ENCODE measurements at regions not wholly inside any gene's neighbourhood (a gene's known extent, or its start where the extent isn't known, plus 50 kb on each side); places are given as distances from the start of the nearest gene placed in this dataset.

- FAIRE-seq (no peak), DNase-seq (ENCODE audit: extremely low read depth in 1 of 4, low spot score in 3 of 4) (no peak), ATAC-seq (no peak)
- intact Hi-C loops (cut with micrococcal nuclease) (loop anchor here (10.0 kb wide), 1 partner anchor 165 kb away; no protein-coding TSS in a partner anchor), in situ Hi-C loops (cut with MboI) (no loop called here)
- Histone ChIP-seq H3K27me3 (ENCODE audit: control insufficient read depth in 2 of 2, insufficient read depth in 2 of 2, low read length in 2 of 2) (peaks cover 0 to 15% of the 10 kb centered on the region in 2 experiments; a peak in 3 of 5 replicates), H3K4me1 (replicated peaks in 1 of 2; ENCODE audit: control insufficient read depth in 2 of 2, insufficient read depth in 2 of 2, low read length in 2 of 2) (no peaks in the 10 kb centered on the region), H3K4me2 (ENCODE audit: insufficient read depth, low read length) (no peak overlapping the region), H3K36me3 (ENCODE audit: control insufficient read depth, insufficient read depth, low read length) (no peaks in the 10 kb centered on the region), H2AFZ (ENCODE audit: low read depth, low read length) (no peak overlapping the region), H3K9me1 (ENCODE audit: control insufficient read depth, insufficient read depth, low read length) (no peaks in the 10 kb centered on the region), H3K9ac (ENCODE audit: insufficient read depth in 1 of 2, low read depth in 2 of 2, low read length in 2 of 2) (no peak overlapping the region), H3K4me3 (no peak overlapping the region), H3K27ac (ENCODE audit: extremely low read depth, low read depth, low read length) (no peak overlapping the region), H4K20me1 (replicated peaks; ENCODE audit: control insufficient read depth, insufficient read depth, low read length) (no peaks in the 10 kb centered on the region), H3K79me2 (ENCODE audit: control insufficient read depth, insufficient read depth, low read length) (no peaks in the 10 kb centered on the region), H3K9me3 (replicated peaks; ENCODE audit: control insufficient read depth, insufficient read depth, low read depth, low read length) (no peaks in the 10 kb centered on the region)
- BruUV-seq (replicated peaks): no TSS peak
- CTCF ChIA-PET (ENCODE audit: low intra/inter-chr PET ratio): no interaction called here
- WGBS (ENCODE audit: insufficient coverage, low coverage, missing lambda C conversion rate): 4% methylated on average over 2 of the region's 2 CpGs
- POLR2A ChIA-PET: interaction anchor here (1.1 kb wide), 1 partner anchor 32 kb away, joined by 3 read pairs; no protein-coding TSS in a partner anchor
- no peak for TF ChIP-seq USF1 (CRISPR knock-in tag; IDR thresholded peaks at IDR 0.05)
- no peak for TF ChIP-seq MYBL2 (IDR thresholded peaks at IDR 0.05; ENCODE audit: low read depth)
- no peak for TF ChIP-seq MYBL2 (CRISPR knock-in tag; IDR thresholded peaks at IDR 0.05; ENCODE audit: borderline replicate concordance)
- TF ChIP-seq CHAMP1 (IDR thresholded peaks at IDR 0.05): no peak
- TF ChIP-seq ZFP36 (IDR thresholded peaks at IDR 0.05; ENCODE audit: low read depth, low read length, partially characterized antibody): no peak
- TF ChIP-seq TFE3 (CRISPR knock-in tag; IDR thresholded peaks at IDR 0.05): no peak
- no peak for TF ChIP-seq ZNF395 (CRISPR knock-in tag; IDR thresholded peaks at IDR 0.05)
- TF ChIP-seq NEUROD1 (IDR thresholded peaks at IDR 0.05; ENCODE audit: borderline replicate concordance, low read depth, low read length, partially characterized antibody): no peak
- no peak for TF ChIP-seq PML (IDR thresholded peaks at IDR 0.05; ENCODE audit: low read length)
- TF ChIP-seq RFX1 (IDR thresholded peaks at IDR 0.05): no peak
- no peak for TF ChIP-seq LARP7 (IDR thresholded peaks at IDR 0.05)
- no peak for TF ChIP-seq TGIF2 (CRISPR knock-in tag; IDR thresholded peaks at IDR 0.05)
- TF ChIP-seq GATA2 (CRISPR knock-in tag; IDR thresholded peaks at IDR 0.05): no peak
- TF ChIP-seq ZNF23 (CRISPR knock-in tag; IDR thresholded peaks at IDR 0.05): no peak
- no peak for TF ChIP-seq ZNF277 (CRISPR knock-in tag; IDR thresholded peaks at IDR 0.05; ENCODE audit: borderline replicate concordance)
- TF ChIP-seq ZNF699 (CRISPR knock-in tag; IDR thresholded peaks at IDR 0.05; ENCODE audit: insufficient replicate concordance): no peak
Measured at GRCh38 chr9:99349870-99350269, 127.8 kb downstream of the SEC61B start.
